Gastrocnemius medialis (tissue), 4 donors: ENCODE measurements at regions not wholly inside any gene's neighbourhood (a gene's known extent, or its start where the extent isn't known, plus 50 kb on each side); places are given as distances from the start of the nearest gene placed in this dataset.

Source experiments
- ATAC-seq, 2 donors: fragments of 150-250 bp; one replicate each; pipeline ENCODE4 v1.9.1; 2016
- DNase-seq, 2 donors: peaks; one replicate each; pipeline ENCODE4 v3.0.0-alpha.2; 2019
- H3K27ac ChIP-seq, 4 donors: fragments of 200-600 bp; sonication (generic); 1 replicate in 1 of 4; 2 replicates in 3 of 4; pipeline ENCODE4 v1.5.1; 2016 to 2018; ENCODE audit warnings: mild to moderate bottlenecking in 2 of 4, moderate library complexity in 1 of 4
- H3K27me3 ChIP-seq, 3 donors: fragments of 200-600 bp; sonication (generic) in 2 of 3; 1 replicate in 1 of 3; 2 replicates in 2 of 3; pipeline versions ENCODE4 v1.5.1 to v1.6.0; 2016 to 2019; ENCODE audit warnings: mild to moderate bottlenecking in 1 of 3, moderate library complexity in 1 of 3
- H3K36me3 ChIP-seq, 2 donors: fragments of 200-600 bp; sonication (generic) in 1 of 2; one replicate each; pipeline ENCODE4 v1.5.1; 2017 to 2018
- H3K4me1 ChIP-seq, 2 donors: fragments of 200-600 bp; sonication (generic) in 1 of 2; one replicate each; pipeline ENCODE4 v1.5.1; 2016 to 2017; ENCODE audit warnings: mild to moderate bottlenecking in 2 of 2
- H3K4me3 ChIP-seq, 4 donors: fragments of 200-600 bp; sonication (generic) in 3 of 4; 1 replicate in 1 of 4; 2 replicates in 3 of 4; pipeline ENCODE4 v1.5.1; 2016 to 2019; ENCODE audit warnings: mild to moderate bottlenecking in 2 of 4
- H3K9me3 ChIP-seq, 3 donors: fragments of 200-600 bp; sonication (generic) in 2 of 3; 1 replicate in 1 of 3; 2 replicates in 2 of 3; pipeline ENCODE4 v1.5.1; 2016 to 2019
- POLR2A ChIP-seq, 2 donors: fragments of 450-650 bp; IDR thresholded peaks; one replicate each; pipeline ENCODE4 v1.6.1; 2017; ENCODE audit warnings: antibody characterized with exemption in 2 of 2, mild to moderate bottlenecking in 2 of 2, moderate library complexity in 2 of 2
- in situ Hi-C, 4 donors: fragments of 200-750 bp; cut with MboI; loops; one replicate each; pipeline versions ENCODE4 v1.15.0 to v1.8.0; 2017; ENCODE audit warnings: low sequenced_read_pairs in 4 of 4
- intact Hi-C: fragments of 100-400 bp; cut with DNase I; formaldehyde crosslinking; loops from one replicate; pipeline ENCODE4 v1.15.1; 2023; ENCODE audit warnings: low total_unique reads
- TF ChIP-seq, protein P1 (sequence below), 5 experiments: fragments of 450-650 bp in 3 of 5; fragments of 200-600 bp in 2 of 5; sonication (generic) in 2 of 5; IDR thresholded peaks in 4 of 5; conservative IDR thresholded peaks in 1 of 5; 1 replicate in 4 of 5; 2 replicates in 1 of 5; pipeline ENCODE4 v1.5.1; 2016 to 2019; ENCODE audit warnings: antibody characterized with exemption in 5 of 5, mild to moderate bottlenecking in 3 of 5, moderate library complexity in 3 of 5

- DNase-seq (no peak), ATAC-seq (no peak)
- TF ChIP-seq, protein P1, sequence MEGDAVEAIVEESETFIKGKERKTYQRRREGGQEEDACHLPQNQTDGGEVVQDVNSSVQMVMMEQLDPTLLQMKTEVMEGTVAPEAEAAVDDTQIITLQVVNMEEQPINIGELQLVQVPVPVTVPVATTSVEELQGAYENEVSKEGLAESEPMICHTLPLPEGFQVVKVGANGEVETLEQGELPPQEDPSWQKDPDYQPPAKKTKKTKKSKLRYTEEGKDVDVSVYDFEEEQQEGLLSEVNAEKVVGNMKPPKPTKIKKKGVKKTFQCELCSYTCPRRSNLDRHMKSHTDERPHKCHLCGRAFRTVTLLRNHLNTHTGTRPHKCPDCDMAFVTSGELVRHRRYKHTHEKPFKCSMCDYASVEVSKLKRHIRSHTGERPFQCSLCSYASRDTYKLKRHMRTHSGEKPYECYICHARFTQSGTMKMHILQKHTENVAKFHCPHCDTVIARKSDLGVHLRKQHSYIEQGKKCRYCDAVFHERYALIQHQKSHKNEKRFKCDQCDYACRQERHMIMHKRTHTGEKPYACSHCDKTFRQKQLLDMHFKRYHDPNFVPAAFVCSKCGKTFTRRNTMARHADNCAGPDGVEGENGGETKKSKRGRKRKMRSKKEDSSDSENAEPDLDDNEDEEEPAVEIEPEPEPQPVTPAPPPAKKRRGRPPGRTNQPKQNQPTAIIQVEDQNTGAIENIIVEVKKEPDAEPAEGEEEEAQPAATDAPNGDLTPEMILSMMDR (IDR thresholded peaks at IDR 0.05 in 4 of 5, conservative IDR thresholded peaks at IDR 0.05 in 1 of 5), result no peak
- TF ChIP-seq POLR2A (IDR thresholded peaks at IDR 0.05), result no peak
- Histone ChIP-seq H3K4me1 (peaks cover 0 to 3% of the 10 kb centered on the region in 2 donors), H3K4me3 (no peak overlapping the region), H3K27me3 (peaks cover 9 to 21% (median 15%) of the 10 kb centered on the region in 3 donors), H3K36me3 (no peaks in the 10 kb centered on the region), H3K27ac (no peak overlapping the region), H3K9me3 (no peaks in the 10 kb centered on the region)
- intact Hi-C loops (no loop called here), in situ Hi-C loops (no loop called here)
Observed at GRCh38 chr6:19694697-19695096, 142.5 kb upstream of the ID4 start.

- intact Hi-C loops, result no loop called here
- H3K4me3 ChIP-seq, result no peak overlapping the region
- peaks cover 0 to 2% (median 2%) of the 10 kb centered on the region in 3 donors for H3K27me3 ChIP-seq
- in situ Hi-C loops, result no loop called here
- no peaks in the 10 kb centered on the region for H3K4me1 ChIP-seq
- H3K36me3 ChIP-seq, result no peaks in the 10 kb centered on the region
- DNase-seq (no peak), ATAC-seq (no peak)
- no peak overlapping the region for H3K27ac ChIP-seq
- TF ChIP-seq POLR2A (IDR thresholded peaks at IDR 0.05), result no peak
- TF ChIP-seq, protein P1 (IDR thresholded peaks at IDR 0.05 in 4 of 5, conservative IDR thresholded peaks at IDR 0.05 in 1 of 5), result no peak
- H3K9me3 ChIP-seq, result no peaks in the 10 kb centered on the region
Observed at GRCh38 chr6:19697744-19698290, 139.4 kb upstream of the ID4 start.

- ATAC-seq (no peak), DNase-seq (no peak)
- Histone ChIP-seq H3K4me3 (no peak overlapping the region), H3K27me3 (no peaks in the 10 kb centered on the region), H3K9me3 (no peaks in the 10 kb centered on the region), H3K4me1 (no peaks in the 10 kb centered on the region), H3K27ac (no peak overlapping the region), H3K36me3 (no peaks in the 10 kb centered on the region)
- in situ Hi-C loops (no loop called here), intact Hi-C loops (no loop called here)
- TF ChIP-seq, protein P1 (IDR thresholded peaks at IDR 0.05 in 4 of 5, conservative IDR thresholded peaks at IDR 0.05 in 1 of 5), result no peak
- TF ChIP-seq POLR2A (IDR thresholded peaks at IDR 0.05), result no peak
Observed at GRCh38 chr6:19699932-19700331, 137.2 kb upstream of the ID4 start.

- DNase-seq (no peak), ATAC-seq (no peak)
- H3K4me3 ChIP-seq, result no peak overlapping the region
- H3K27ac ChIP-seq, result no peak overlapping the region
- intact Hi-C loops, result no loop called here
- in situ Hi-C loops, result no loop called here
- no peaks in the 10 kb centered on the region for H3K4me1 ChIP-seq
- no peaks in the 10 kb centered on the region for H3K27me3 ChIP-seq
- no peaks in the 10 kb centered on the region for H3K9me3 ChIP-seq
- no peak for TF ChIP-seq POLR2A (IDR thresholded peaks at IDR 0.05)
- TF ChIP-seq, protein P1 (IDR thresholded peaks at IDR 0.05 in 4 of 5, conservative IDR thresholded peaks at IDR 0.05 in 1 of 5), result no peak
- H3K36me3 ChIP-seq, result no peaks in the 10 kb centered on the region
Observed at GRCh38 chr6:19705606-19706005, 131.6 kb upstream of the ID4 start.
